NCI-H524 treated with DMSO at 0.1 percent for 48 hours (cell line): ENCODE measurements at regions not wholly inside any gene's neighbourhood (a gene's known extent, or its start where the extent isn't known, plus 50 kb on each side); places are given as distances from the start of the nearest gene placed in this dataset.
"Not testable (repeated sequence)": the region's sequence is repeated elsewhere in the genome, so short reads cannot be mapped to it uniquely, and the experiment has no call there.

Experiments
- DNase-seq: peaks from one replicate; lab custom pipeline; 2025; lab: John Stamatoyannopoulos, UW

DNA sequence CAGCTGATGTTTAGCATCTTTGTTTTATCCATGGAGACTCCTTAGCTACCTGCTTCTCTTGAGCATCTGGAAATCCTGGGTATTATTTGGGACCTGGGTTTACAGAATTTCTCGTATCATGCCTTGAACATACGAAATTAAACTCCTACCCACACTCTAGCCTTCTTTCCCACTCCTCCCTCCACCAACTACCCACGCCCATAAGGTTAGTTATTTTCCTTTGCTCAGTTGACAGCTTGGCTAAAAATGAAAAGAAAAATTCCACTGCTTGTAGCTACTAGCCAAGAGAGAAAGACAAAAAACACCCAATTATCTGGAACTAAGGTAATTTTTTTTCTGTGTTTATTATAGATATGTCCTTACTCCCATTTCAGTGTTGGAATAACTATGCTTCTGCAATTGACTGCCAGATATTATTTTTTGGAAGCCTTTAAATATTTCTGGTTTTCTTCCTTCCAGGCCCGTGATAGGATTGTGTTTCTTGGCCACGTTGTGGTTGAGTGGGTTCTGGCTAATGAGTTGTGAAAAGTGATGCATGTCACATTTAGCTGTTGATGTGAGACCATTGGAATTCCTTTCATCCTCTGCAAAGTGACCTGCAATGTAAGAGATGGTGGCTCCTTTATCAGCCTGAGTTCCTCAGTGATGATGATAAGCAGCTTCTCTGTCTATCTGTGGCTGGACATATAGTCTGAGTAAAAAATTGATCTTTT is 308.1 kb downstream of the LRRC70 start:
- DNase-seq: no peak

DNA sequence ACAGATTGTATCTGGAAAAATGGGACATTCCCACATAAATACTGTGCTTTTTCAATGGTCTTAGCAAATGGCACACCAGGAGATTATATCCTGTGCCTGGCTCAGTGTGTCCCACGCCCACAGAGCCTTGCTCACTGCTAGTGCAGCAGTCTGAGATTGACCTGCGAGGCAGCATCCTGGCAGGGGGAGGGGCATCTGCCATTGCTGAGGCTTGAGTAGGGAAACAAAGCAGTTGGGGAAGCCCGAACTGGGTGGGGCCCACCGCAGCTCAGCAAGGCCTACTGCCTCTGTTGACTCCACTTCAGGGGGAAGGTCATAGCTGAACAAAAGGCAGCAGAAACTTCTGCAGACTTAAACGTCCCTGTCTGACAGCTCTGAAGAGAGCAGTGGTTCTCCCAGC is 258.7 kb downstream of the LRRC70 start:
- DNase-seq: not testable (repeated sequence)

DNA sequence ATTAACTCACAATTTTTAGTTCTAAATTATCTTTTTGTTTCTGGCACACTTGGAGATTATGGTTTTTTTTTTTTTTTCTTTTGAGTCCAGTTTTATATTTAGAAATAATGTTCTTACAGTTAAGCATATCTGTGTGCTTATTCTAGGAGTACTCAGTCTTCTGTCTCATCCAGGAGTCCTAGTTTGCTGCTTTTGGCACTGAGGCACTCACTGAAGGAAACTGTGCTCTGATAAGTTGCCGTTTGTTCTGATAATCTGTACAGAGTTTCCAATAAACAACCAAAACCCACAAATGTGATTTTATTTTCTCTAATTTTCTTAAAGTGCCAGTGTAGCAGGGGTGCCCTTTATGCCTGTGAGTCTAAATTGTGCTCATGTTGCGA is 251.0 kb downstream of the LRRC70 start:
- no peak for DNase-seq

DNA sequence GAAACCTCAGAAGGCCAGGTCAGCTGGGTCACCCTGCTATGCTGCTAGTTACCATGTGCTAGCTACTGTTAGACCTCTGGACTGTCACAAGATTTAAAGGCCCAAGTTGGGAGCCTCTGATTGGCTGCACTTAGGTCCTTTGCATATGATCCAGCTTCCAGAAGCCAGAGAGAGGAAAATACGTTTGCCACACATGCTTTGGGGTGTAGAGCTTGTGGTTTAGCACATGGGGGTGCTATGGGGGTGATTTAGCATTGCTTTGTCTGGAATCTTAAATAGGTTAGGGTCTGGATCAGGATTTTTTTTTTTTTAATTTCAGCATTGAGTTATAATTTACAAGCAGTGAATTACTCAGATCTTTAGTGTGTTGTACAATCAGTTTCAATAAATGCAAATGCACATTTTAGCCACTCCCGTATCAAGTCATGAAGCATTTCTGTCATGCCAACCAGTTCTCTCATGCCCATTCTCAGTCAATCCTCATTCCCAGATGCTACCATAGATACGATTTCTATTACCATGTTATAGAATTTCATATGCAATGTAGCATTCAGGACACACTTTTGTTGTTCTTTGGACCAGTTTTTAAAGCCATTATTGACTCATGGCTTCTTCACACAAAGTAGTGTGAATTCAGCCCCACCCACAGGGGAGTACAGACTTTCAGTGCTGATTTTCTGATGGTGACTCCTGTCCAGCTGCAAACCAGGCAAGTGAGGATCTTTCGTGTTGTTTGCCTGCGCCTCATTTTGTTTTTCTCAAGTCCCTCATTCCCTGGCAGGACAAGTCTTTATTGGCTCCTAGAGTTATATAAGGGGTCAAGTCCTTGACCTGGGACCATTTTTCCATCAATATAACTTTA is 250.4 kb downstream of the LRRC70 start:
- DNase-seq: no peak

DNA sequence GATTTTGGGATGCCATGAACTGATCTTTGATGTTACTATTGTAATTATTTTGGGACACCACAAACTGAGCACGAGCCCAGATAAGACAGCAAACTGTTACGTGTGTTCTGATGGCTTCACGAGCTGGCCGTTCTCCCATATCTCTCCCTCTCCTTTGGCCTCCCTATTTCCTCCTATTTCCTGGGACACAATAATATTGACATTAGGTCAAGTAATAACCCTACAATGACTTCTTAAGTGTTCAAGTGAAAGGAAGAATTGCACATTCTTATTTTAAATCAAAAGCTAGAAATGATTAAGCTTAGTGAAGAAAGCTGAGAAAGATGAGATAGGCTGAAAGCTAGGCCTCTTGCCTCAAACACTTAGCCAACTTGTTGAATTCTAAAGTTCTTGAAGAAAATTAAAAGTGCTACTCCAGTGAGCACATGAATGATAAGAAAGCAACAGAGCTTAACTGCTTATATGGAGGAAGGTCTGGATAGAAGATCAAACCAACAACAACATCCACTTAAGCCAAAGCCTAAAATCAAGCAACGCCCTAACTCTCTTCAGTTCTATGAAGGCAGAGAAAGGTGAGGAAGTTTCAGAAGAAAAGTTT is 247.1 kb downstream of the LRRC70 start:
- no peak for DNase-seq

DNA sequence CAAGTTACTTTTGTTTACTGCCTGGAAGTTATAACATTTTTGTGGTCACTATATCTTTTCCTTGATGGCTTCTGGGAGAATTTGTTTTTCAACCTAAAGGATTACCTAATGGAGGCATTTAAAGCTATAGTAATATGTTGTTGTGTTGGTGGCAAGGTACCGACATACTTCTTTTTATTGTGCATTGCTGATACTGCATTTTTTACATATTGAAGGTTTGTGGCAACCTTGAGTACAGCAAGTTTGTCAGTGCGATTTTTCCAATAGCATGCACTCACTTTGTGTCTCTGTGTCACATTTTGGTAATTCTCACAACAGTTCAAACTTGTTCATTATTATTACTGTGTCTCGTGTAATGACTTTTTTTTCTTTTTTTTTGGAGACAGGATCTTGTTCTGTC is 246.3 kb downstream of the LRRC70 start:
- no peak for DNase-seq

DNA sequence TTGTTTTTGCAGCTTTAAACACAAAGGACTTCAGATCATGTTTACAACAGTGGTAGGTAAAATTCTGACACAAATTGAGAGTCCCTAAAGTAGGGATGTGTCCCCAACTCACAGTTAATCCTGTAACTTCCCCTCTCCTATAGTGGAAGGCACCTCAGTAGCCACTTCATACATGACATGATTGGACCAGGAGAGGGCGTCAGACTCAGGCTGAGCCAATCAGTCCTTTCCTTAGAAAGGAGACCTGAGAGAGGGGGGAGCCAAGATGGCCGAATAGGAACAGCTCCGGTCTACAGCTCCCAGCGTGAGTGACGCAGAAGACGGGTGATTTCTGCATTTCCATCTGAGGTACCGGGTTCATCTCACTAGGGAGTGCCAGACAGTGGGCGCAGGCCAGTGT is 238.4 kb downstream of the LRRC70 start:
- DNase-seq: not testable (repeated sequence)

DNA sequence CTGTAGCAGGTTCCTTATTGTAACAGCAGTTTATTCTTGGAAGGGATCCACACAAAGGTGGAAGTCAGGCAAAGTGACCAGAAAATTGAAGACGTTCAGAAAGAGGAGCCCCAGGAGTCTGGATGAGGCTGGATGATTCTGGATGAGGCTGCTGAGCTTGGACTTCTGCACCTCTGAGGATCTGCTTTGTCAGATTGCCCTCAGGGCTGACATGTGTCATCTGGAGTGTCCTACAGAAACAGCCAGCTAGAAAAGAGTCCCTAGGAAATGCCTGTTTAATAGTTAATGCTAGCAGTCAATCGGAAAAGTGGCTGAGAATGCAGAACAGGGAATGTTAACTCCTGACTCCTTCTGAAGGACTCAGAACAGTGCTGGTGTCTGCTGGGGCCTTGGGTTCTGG is 236.4 kb downstream of the LRRC70 start:
- no peak for DNase-seq

DNA sequence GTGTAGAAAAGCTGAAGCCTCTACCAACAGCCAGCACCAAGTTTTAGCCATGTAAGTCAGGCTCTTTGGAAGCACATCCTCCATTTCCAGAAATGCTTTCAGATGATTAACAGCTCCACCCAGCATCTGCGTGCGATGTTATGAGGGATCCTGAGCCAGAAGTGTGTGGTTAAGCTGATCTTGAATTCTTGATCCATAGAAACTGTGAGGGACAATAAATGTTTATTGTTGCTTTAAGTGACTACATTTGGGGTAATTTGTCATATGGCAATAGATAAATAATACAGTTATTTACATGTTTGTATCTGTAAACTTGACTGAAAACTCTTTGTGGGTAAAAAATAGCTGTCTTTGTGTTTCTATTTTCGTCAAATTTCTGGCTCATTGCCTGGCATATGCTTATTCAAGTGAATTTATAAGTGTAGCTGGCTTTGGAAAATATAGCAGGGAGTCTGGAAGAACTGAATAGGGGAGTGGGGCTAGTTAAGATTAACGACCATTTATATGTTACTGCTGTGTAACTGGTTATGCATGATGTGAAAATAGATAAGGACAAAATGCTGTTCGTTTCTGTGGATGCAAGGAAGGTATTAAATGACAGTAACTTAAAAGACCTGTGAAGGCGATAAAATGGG is 234.1 kb downstream of the LRRC70 start:
- DNase-seq: no peak

DNA sequence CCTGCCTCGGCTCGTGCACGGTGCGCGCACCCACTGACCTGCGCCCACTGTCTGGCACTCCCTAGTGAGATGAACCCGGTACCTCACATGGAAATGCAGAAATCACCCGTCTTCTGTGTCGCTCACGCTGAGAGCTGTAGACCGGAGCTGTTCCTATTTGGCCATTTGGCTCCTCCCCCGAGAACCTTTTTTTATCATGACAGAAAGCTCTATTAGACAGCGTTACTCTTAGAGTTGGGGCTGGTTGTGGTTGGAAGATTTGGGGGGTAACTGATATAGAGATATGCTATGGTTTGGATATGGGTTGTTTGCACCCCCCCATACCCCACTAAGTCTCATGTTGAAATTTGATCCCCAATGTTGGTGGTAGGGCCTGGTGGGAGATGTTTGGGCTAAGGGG is 226.2 kb downstream of the LRRC70 start:
- DNase-seq: not testable (repeated sequence)

DNA sequence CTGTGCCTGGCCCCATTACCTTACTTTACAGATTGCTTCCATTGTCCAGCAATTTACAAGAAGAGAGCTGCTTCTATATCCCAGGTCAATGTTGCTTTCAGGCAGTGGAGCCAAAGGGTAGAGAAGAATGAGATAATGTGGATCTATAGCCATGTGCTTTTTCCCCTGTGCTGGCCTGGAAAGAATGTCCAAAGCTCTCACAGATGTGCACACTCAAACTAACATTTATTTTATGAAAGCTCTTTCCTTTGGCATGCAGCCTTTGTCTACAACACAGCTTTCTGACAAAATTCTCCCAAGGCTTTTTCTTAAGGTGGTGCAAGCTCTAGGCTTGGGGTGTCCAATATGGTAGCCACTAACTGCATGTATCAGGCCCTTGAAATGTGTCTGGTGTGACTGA is 217.3 kb downstream of the LRRC70 start:
- no peak for DNase-seq

DNA sequence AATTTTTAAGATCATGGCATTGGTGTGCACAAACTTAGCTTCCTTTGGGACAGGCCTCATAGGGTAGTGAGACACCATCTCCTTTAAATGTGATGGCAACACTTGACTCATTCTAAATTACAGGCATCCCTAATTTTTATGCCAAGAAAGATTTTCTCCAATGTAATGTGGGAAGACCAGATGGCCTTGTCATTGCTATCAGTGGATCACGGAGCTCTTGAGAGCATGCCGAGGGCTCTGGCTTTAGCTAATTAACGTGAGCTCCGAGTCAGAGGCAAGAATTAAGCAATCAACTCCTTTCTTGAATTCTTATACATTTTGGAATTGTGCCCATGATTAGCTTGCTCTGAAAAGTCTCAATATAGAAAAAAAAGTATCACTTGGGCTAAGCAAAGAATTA is 215.8 kb downstream of the LRRC70 start:
- DNase-seq: peak; percentile 46

DNA sequence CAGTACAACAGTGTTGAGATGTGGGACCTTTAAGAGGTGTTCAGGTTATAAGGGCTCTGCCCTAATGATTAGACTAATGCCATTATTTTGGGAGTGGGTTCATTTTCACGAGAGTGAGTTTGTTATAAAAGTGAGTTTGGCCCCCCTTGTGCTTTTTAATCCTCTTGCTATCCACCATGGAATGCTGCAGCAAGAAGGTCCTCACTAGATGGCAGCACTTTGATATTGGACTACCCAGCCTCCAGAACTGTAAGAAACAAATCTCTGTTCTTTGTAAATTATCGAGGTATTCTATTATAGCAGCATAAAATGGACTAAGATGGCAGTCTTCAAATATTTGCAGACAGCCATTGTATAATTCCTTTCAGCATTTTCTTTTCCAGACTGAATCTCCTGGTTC is 212.4 kb downstream of the LRRC70 start:
- no peak for DNase-seq

DNA sequence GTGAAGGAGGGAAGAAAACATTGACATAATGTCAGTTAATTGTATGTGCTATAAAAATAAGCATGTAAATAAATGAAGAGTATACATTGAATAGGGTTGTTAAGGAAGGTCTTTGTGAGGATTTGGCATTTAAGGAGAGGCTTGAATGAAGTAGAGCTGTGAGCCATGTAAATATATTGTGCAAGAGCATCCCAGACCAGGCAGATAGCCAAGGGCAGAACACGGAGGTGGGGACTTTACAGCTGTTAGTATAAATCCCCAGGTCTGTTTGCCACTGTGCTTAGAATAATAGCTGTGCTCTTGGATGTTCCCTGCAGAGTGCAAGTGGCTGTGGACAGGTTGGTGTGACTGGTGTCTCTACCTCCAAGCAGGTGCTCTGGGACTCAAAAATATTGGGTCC is 211.7 kb downstream of the LRRC70 start:
- no peak for DNase-seq

DNA sequence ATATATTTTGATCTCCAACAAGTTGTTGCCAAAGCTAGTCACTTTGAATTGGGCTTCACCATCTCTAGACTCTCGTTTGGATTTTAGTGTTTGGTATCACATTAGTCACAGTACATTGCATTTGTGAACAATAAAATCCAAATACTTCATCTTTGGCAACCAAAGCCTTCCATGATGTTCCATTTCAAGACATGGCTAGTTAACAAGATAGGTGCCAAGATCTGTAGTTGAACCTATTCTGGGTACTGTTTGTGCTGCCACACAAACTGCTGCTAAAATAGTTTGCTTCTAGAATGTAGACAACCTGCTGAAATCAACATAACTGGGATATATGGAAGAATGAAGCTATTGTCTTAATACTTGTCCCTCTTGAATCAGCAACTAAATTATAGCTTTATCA is 207.5 kb downstream of the LRRC70 start:
- DNase-seq: no peak

DNA sequence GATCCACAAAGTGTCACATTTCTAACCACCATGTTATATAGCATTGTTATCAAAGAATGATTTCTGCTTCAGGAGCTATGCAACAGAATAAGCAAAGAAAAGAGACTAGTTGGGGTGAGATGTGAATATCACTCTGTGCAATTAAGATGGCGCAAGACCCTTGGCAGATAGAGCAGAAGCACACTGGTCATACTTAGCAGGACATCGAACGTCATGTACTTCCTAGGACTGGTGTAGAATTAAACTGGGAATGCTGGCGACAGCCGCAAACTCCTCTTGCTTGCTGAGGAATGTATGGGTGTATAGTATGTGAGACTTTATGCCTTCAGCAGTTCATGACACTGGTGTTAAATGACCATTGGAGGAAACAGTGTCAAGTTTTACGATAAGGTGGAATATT is 207.0 kb downstream of the LRRC70 start:
- DNase-seq: no peak

DNA sequence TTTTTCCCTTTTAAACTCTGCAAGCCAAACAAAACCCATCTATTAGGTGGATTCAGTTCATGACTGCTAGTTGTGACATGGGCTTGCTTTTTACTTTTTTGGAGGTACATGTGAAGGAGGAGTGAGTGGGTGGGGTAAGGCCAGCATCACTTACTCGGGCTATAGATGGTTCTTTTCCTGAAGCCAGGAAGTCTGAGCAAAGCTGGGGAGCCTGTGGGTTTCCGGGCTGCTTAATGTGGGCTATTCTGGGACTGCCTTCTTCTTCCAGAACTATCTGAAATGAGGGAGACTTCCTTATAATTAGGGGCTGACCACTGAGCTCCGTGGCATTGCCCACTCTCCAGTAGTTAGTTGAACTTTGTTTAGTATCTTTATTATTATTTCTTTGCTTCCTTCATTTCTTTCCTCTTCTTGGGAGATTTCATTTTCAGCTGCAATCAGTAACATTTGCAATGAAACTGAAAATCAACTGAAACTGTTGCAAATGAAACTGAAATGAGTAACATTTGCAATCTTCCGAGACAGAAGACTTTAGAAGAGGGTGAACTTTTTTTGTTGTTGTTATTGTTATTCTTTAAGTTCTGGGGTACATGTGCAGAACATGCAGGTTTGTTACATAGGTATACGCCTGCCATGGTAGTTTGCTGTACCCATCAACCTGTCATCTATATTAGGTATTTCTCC is 204.9 kb downstream of the LRRC70 start:
- no peak for DNase-seq

DNA sequence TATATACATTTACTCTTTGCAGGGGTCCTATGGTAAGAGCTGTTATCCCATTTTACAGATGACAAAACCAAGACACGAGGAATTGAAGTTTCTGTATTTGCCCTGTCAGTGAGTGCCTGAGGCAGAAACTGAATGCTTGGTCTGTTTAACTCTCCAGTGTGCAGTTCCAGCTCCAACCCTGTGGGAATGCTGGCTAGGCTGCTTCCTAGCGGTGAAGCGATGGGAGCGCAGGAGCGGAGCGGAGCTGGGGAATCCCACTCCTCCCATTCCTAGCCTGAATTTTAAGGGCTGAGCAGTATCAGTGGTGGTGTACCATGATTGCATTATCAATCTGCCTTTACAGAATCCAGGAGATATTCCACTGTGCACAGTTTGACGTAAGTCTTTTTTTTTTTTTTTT is 202.3 kb downstream of the LRRC70 start:
- no peak for DNase-seq

DNA sequence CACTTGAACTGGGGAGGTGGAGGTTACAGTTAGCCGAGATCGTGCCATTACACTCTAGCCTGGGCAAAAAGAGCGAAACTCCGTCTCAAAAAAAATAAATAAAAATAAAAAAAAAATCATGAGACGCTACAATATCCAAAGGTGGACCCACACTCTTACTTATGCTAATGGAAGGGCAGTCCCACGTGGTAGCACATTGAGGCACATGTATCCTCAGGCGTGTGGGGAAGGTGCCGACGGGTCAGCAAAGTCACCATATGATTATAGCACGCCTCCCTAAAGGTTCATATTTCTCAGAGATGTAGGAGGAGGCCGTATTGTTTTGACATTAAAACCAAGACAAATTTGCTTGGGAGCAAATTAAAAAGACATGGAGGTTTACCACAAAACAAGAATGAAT is 201.6 kb downstream of the LRRC70 start:
- no peak for DNase-seq

DNA sequence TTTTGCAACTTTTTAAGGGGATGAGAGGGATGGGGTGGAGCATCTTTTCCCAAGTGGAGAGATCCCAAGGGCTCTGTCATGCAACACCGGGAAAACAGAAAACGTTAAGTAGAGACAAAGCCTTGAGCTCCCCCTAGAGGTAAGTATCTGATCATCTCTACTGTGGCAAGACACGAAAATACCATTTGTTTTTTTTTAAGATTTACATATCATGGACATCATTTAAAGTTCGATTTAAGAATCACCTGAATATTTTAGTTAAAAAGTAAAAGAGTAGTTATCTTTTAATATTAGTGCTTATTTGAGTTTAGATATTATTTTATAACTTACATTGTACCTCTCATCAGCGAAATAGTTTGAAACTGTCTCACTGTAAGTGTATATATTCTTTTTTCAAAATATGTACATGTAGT is 200.4 kb downstream of the LRRC70 start:
- no peak for DNase-seq

DNA sequence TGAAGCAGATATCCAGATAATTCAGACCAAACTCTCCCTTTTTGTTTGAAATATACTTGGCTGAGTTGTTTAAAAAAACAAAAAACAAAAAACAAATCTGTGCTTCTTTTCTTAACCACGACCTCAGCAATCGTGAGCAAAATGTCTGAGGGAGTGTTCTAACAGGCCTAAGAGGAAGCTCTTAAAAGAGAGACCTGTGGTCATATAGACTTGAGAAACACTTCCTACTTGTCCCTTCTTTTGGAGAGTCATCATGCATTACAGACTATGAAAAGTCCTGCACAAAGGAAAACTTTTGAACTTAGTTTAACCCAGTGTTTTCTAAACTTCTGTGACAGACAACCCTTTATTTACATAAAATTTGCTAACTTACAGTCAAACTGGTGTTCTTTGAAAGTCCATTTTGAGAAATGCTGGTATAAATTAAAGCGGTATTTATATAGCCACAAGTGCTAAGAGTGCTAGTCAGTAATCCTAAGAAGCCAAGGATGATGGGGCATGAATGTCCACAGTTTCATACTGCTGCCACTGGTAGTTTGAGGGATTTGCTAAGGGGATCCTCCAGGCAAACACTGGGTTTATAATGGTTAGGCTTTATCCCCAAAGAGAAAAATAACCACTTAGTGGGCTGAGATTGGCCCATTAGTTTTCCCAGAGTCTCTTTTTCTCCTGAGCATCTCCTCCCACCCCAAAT is 199.8 kb downstream of the LRRC70 start:
- no peak for DNase-seq
